Heart left ventricle (tissue), 13 donors: ENCODE measurements at regions not wholly inside any gene's neighbourhood (a gene's known extent, or its start where the extent isn't known, plus 50 kb on each side); places are given as distances from the start of the nearest gene placed in this dataset.

Experiments
- POLR2A ChIP-seq, 2 donors: fragments of 450-650 bp; IDR thresholded peaks; one replicate each; pipeline ENCODE4 v1.6.1; 2017; ENCODE audit warnings: antibody characterized with exemption in 2 of 2, mild to moderate bottlenecking in 2 of 2, moderate library complexity in 2 of 2
- TF ChIP-seq, protein P1 (sequence below), 12 donors: fragments of 200-600 bp; sonication (generic) in 4 of 12; IDR thresholded peaks; one replicate each; pipeline versions ENCODE4 v1.5.0 to v1.8.0; 2018 to 2022; ENCODE audit warnings: antibody characterized with exemption in 12 of 12, mild to moderate bottlenecking in 5 of 12
- donor health status: ischemic (EF 13 %, LVEDD 7.1; RV severe dilation, severe dysfunction).
- donor health status: DM: no; HTN: yes; CAD: no.
- donor health status: DM: no; HTN: no; CAD: no.
- donor health status: ischemic (EF 25% LVEDD 6.9; RV normal size, moderate dysfunction).
- donor health status: ischemic (EF 25% LVEDD 5.7; RV mildly dilated, moderate dysfunction).
- donor health status: ischemic (EF 35%, LVEDD 5.7; RV mildly dilated, moderate dysfunction).
- donor health status: nonischemic (EF 11% LVEDD 7.7; RV severe dilation, severe dysfunction).
- donor health status: DM: yes; HTN: yes; CAD: no.
- donor health status: PGD.
- donor health status: ischemic (EF 29% LVEDD 5.4; RV normal size, mild dysfunction).
- donor health status: nonischemic (EF 23%, LVEDD 6.1; RV moderate dilation, normal function).

DNA sequence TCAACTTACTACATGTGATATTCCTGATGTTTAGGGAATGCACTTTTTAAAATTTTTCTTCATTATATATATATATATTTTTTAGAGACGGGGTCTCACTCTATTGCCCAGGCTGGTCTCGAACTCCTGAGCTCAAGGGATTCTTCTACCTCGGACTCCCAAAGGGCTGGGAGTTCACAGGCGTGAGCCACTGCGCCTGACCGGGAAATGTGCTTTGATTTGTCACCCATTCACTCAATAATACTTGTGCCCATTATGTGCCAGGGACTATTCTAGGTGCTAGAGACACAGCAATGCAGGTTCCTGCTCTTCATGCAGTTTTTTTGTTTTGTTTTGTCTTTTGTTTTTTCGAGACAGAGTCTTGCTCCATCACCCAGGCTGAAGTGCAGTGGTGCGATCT lies 56.1 kb upstream of the INCENP start:
- TF ChIP-seq, protein P1, sequence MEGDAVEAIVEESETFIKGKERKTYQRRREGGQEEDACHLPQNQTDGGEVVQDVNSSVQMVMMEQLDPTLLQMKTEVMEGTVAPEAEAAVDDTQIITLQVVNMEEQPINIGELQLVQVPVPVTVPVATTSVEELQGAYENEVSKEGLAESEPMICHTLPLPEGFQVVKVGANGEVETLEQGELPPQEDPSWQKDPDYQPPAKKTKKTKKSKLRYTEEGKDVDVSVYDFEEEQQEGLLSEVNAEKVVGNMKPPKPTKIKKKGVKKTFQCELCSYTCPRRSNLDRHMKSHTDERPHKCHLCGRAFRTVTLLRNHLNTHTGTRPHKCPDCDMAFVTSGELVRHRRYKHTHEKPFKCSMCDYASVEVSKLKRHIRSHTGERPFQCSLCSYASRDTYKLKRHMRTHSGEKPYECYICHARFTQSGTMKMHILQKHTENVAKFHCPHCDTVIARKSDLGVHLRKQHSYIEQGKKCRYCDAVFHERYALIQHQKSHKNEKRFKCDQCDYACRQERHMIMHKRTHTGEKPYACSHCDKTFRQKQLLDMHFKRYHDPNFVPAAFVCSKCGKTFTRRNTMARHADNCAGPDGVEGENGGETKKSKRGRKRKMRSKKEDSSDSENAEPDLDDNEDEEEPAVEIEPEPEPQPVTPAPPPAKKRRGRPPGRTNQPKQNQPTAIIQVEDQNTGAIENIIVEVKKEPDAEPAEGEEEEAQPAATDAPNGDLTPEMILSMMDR (IDR thresholded peaks at IDR 0.05) = no peak
- no peak for TF ChIP-seq POLR2A (IDR thresholded peaks at IDR 0.05)
